ENCODE measurements at regions not wholly inside any gene's neighbourhood (a gene's known extent, or its start where the extent isn't known, plus 50 kb on each side); places are given as distances from the start of the nearest gene placed in this dataset.
A peak's percentile ranks its signal among the peaks of the same experiment; 100 is the strongest.
"Not testable (repeated sequence)": the region's sequence is repeated elsewhere in the genome, so short reads cannot be mapped to it uniquely, and the experiment has no call there.

GRCh38 chr4:163694385-163694784 is 199.9 kb downstream of the TMA16 start:
- DNase-seq: no peak

GRCh38 chr4:163697121-163697520 is 202.6 kb downstream of the TMA16 start:
- DNase-seq: no peak

GRCh38 chr4:163700383-163700782 is 205.9 kb downstream of the TMA16 start:
- not testable (repeated sequence) for DNase-seq

GRCh38 chr4:163701916-163702315 is 207.4 kb downstream of the TMA16 start:
- DNase-seq: no peak

GRCh38 chr4:163702736-163703135 is 208.2 kb downstream of the TMA16 start:
- DNase-seq: no peak

- DNase-seq: no peak
These were observed 208.8 kb downstream of the TMA16 start for GRCh38 chr4:163703251-163703650.

GRCh38 chr4:163707873-163708272 is 213.4 kb downstream of the TMA16 start:
- no peak for DNase-seq

GRCh38 chr4:163709601-163710000 is 215.1 kb downstream of the TMA16 start:
- DNase-seq: no peak

GRCh38 chr4:163710158-163710557 is 215.7 kb downstream of the TMA16 start:
- no peak for DNase-seq

GRCh38 chr4:163724495-163724894 is 230.0 kb downstream of the TMA16 start:
- DNase-seq: not testable (repeated sequence)

GRCh38 chr4:163726641-163727040 is 232.2 kb downstream of the TMA16 start:
- DNase-seq: no peak

- no peak for DNase-seq
These were observed 236.6 kb downstream of the TMA16 start for GRCh38 chr4:163731071-163731470.

GRCh38 chr4:163732473-163732872 is 238.0 kb downstream of the TMA16 start:
- no peak for DNase-seq

GRCh38 chr4:163736876-163737275 is 242.4 kb downstream of the TMA16 start:
- no peak for DNase-seq

- DNase-seq: not testable (repeated sequence)
These were observed 243.4 kb downstream of the TMA16 start for GRCh38 chr4:163737846-163738245.

GRCh38 chr4:163738521-163738920 is 244.0 kb downstream of the TMA16 start:
- no peak for DNase-seq

GRCh38 chr4:163744861-163745260 is 250.4 kb downstream of the TMA16 start:
- no peak for DNase-seq

GRCh38 chr4:163747293-163747692 is 252.8 kb downstream of the TMA16 start:
- DNase-seq: no peak

- no peak for DNase-seq
These were observed 253.4 kb downstream of the TMA16 start for GRCh38 chr4:163747886-163748285.

- no peak for DNase-seq
These were observed 254.0 kb downstream of the TMA16 start for GRCh38 chr4:163748449-163748848.

- DNase-seq: peak in 1 of 2 donors; percentile 47
These were observed 260.5 kb downstream of the TMA16 start for GRCh38 chr4:163755013-163755412.

GRCh38 chr4:163757219-163757618 is 262.7 kb downstream of the TMA16 start:
- no peak for DNase-seq

GRCh38 chr4:163758032-163758431 is 263.5 kb downstream of the TMA16 start:
- no peak for DNase-seq

- no peak for DNase-seq
These were observed 268.3 kb downstream of the TMA16 start for GRCh38 chr4:163762741-163763140.

- no peak for DNase-seq
These were observed 270.1 kb downstream of the TMA16 start for GRCh38 chr4:163764569-163764968.

GRCh38 chr4:163768014-163768413 is 273.5 kb downstream of the TMA16 start:
- DNase-seq: no peak
